Psoas muscle (tissue), 7 donors: ENCODE measurements at regions not wholly inside any gene's neighbourhood (a gene's known extent, or its start where the extent isn't known, plus 50 kb on each side); places are given as distances from the start of the nearest gene placed in this dataset.

Source experiments
- ATAC-seq, 4 donors: fragments of 200-7000 bp; cut with Tn5 transposase; one replicate each; pipeline ENCODE4 v1.9.1; 2020; ENCODE audit warnings: moderate library complexity in 3 of 4, mild to moderate bottlenecking in 2 of 4
- DNase-seq, 2 donors: peaks; one replicate each; pipeline ENCODE4 v3.0.0-alpha.2; 2020
- H3K27ac ChIP-seq: fragments of 200-600 bp; one replicate; pipeline ENCODE4 v1.8.0; 2022
- H3K27me3 ChIP-seq, 3 donors: fragments of 200-600 bp in 1 of 3; one replicate each; pipeline versions ENCODE4 v1.6.1 to v1.8.0; 2013 to 2022; ENCODE audit warnings: low read length in 2 of 3, mild to moderate bottlenecking in 2 of 3, moderate library complexity in 1 of 3; ENCODE audit not compliant: insufficient read depth in 3 of 3
- H3K36me3 ChIP-seq, 2 donors: fragments of 200-600 bp in 1 of 2; one replicate each; pipeline versions ENCODE4 v1.6.1 to v1.8.0; 2013 to 2022; ENCODE audit warnings: low read depth in 1 of 2, mild to moderate bottlenecking in 1 of 2, moderate library complexity in 1 of 2; ENCODE audit not compliant: insufficient read depth in 1 of 2
- H3K4me1 ChIP-seq: fragments of 200-600 bp; one replicate; pipeline ENCODE4 v1.8.0; 2022
- H3K4me3 ChIP-seq: fragments of 200-600 bp; one replicate; pipeline ENCODE4 v1.8.0; 2022; ENCODE audit warnings: mild to moderate bottlenecking
- H3K9me3 ChIP-seq: fragments of 200-600 bp; one replicate; pipeline ENCODE4 v1.8.0; 2022
- CTCF ChIP-seq: fragments of 200-600 bp; IDR thresholded peaks from one replicate; pipeline ENCODE4 v1.8.0; 2022; ENCODE audit warnings: antibody characterized with exemption
- WGBS, 3 donors: extraction: QIAGEN DNeasy Blood & Tissue Kit; methylation state at CpG; one replicate each; pipeline versions ENCODE4 v1.1.6 to v1.1.7; 2013; 5-methylcytosine and 5-hydroxymethylcytosine counted together
- intact Hi-C, 2 donors: fragments of 100-400 bp; cut with DNase I; formaldehyde crosslinking; loops; one replicate each; pipeline versions ENCODE4 v1.11.0 to v1.14.2; 2022
- donor health status: healthy with polysubstance abuse.
- donor health status: DM: no; HTN: no; CAD: no; lungs with moderate emphysema.
- donor health status: Bipolar disorder and iron deficiency.
- donor health status: healthy.
- donor health status: DM: yes; HTN: yes; CAD: no.
- donor health status: DM: no; HTN: no; CAD: no.
- donor health status: DM: yes; HTN: yes; CAD: no.

- intact Hi-C loops: no loop called here
Observed at GRCh38 chr13:107220245-107220644, 652.3 kb upstream of the ARGLU1 start.

GRCh38 chr13:107217251-107217650, 649.3 kb upstream of the ARGLU1 start:
- ATAC-seq: no peak
- 47 to 49% (median 47%) methylated on average over 6 of the region's 6 CpGs for WGBS, 3 donors
- DNase-seq: no peak
- no peaks in the 10 kb centered on the region for H3K9me3 ChIP-seq
- TF ChIP-seq CTCF: no peak
- H3K27me3 ChIP-seq: no peaks in the 10 kb centered on the region
- H3K4me3 ChIP-seq: no peak overlapping the region
- intact Hi-C loops: no loop called here
- no peak overlapping the region for H3K27ac ChIP-seq
- H3K4me1 ChIP-seq: no peaks in the 10 kb centered on the region
- no peaks in the 10 kb centered on the region for H3K36me3 ChIP-seq

More at GRCh38 chr13:107220245-107220644, 652.3 kb upstream of the ARGLU1 start:
- Histone ChIP-seq H3K36me3 (no peaks in the 10 kb centered on the region), H3K4me1 (no peaks in the 10 kb centered on the region), H3K27me3 (no peaks in the 10 kb centered on the region), H3K9me3 (no peaks in the 10 kb centered on the region), H3K4me3 (no peak overlapping the region), H3K27ac (no peak overlapping the region)
- DNase-seq: no peak
- no peak for ATAC-seq
- no peak for TF ChIP-seq CTCF
- 75 to 86% (median 76%) methylated on average over 2 of the region's 2 CpGs for WGBS, 3 donors

- TF ChIP-seq CTCF: no peak
- H3K4me1 ChIP-seq: no peaks in the 10 kb centered on the region
- H3K27ac ChIP-seq: no peak overlapping the region
- intact Hi-C loops: no loop called here
- no peaks in the 10 kb centered on the region for H3K9me3 ChIP-seq
- no peaks in the 10 kb centered on the region for H3K36me3 ChIP-seq
- DNase-seq: no peak
- H3K4me3 ChIP-seq: no peak overlapping the region
- 74 to 78% (median 75%) methylated on average over 11 of the region's 11 CpGs for WGBS, 3 donors
- no peak for ATAC-seq
- H3K27me3 ChIP-seq: no peaks in the 10 kb centered on the region
Observed at GRCh38 chr13:107216046-107216755, 648.3 kb upstream of the ARGLU1 start.

GRCh38 chr13:107211073-107211472, 643.1 kb upstream of the ARGLU1 start:
- Histone ChIP-seq H3K27ac (no peak overlapping the region), H3K27me3 (no peaks in the 10 kb centered on the region), H3K4me1 (no peaks in the 10 kb centered on the region), H3K9me3 (no peaks in the 10 kb centered on the region), H3K4me3 (no peak overlapping the region), H3K36me3 (no peaks in the 10 kb centered on the region)
- 8 to 11% (median 8%) methylated on average over 8 of the region's 8 CpGs for WGBS, 3 donors
- peak; percentile 58 to 65 for DNase-seq
- intact Hi-C loops: loop anchor here (2.0 to 5.0 kb wide), 2 partner anchors 944 to 946 kb away; no protein-coding TSS in a partner anchor
- peak; percentile 73 for TF ChIP-seq CTCF
- peak in 3 of 4 donors; percentile 58 to 73 (median 60) for ATAC-seq

- H3K36me3 ChIP-seq: no peaks in the 10 kb centered on the region
- no peak for DNase-seq
- no peak for TF ChIP-seq CTCF
- intact Hi-C loops: loop anchor here (2.0 to 5.0 kb wide), 2 partner anchors 944 to 947 kb away; no protein-coding TSS in a partner anchor
- no peaks in the 10 kb centered on the region for H3K27me3 ChIP-seq
- WGBS, 3 donors: 11 to 14% (median 12%) methylated on average over 7 of the region's 7 CpGs
- no peak overlapping the region for H3K27ac ChIP-seq
- no peak for ATAC-seq
- H3K9me3 ChIP-seq: no peaks in the 10 kb centered on the region
- H3K4me3 ChIP-seq: peak overlapping the region; percentile 31
- H3K4me1 ChIP-seq: no peaks in the 10 kb centered on the region
Observed at GRCh38 chr13:107210723-107211030, 642.7 kb upstream of the ARGLU1 start.
